Dedifferentiated amniotic fluid mesenchymal stem cell (primary cell): ENCODE measurements at regions not wholly inside any gene's neighbourhood (a gene's known extent, or its start where the extent isn't known, plus 50 kb on each side); places are given as distances from the start of the nearest gene placed in this dataset.
"Not testable (repeated sequence)": the region's sequence is repeated elsewhere in the genome, so short reads cannot be mapped to it uniquely, and the experiment has no call there.

ENCODE experiments used
- DNase-seq: peaks from one replicate; pipeline ENCODE4 v3.0.0-alpha.2; 2016; ENCODE audit errors: extremely low spot score

DNA sequence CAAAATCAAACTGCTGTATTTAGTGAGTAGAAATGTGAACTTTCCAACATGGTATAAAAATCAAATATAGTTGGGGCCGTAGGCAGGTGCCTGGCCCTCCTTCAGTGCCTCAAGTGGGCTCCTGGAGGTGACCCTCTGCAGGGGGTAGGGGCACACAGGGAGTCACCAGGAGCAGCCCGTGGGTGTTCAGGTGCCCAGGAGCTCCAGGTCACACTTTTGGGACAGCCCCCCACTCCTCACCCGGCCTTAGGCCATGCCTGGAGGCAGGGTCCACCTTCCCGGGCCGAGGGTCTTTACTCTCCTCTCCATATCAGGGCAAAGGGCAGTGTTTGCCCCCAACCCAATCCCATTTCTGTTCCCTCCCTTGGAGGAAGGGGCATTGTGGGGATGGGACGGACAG lies 108.0 kb upstream of the MTAP start:
- no peak for DNase-seq

DNA sequence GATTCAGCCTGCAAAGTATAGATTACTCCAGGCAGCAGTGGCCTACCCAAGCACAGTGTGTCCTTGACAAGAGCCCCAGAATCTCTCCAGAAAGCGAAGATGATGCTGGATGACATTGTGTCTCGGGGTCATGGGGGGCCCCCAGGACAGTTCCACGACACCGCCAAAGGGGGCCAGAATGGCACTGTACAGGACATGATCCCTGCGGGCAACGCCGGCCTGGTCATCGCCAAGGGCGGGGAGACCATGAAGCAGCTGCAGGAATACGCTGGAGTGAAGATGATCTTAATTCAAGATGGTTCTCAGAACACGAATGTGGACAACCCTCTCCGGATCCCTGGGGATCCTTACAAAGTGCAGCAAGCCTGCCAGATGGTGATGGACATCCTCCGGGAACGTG lies 107.0 kb upstream of the MTAP start:
- no peak for DNase-seq

DNA sequence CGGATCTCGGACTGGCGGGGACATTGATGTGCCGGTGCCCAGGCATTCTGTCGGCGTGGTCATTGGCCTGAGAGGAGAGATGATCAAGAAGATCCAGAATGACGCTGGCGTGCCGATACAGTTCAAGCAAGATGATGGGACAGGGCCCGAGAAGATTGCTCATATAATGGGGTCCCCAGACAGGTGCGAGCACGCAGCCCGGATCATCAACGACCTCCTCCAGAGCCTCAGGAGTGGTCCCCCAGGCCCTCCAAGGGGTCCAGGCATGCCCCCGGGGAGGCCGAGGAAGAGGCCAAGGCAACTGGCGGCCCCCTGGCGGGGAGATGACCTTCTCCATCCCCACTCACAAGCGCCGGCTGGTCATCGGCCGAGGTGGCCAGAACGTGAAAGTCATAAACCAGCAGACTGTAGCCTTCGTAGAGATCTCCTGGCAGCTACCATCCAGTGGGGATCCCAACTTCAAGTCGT lies 106.5 kb upstream of the MTAP start:
- no peak for DNase-seq

- DNase-seq = no peak
Observed at GRCh38 chr9:21696411-21696871, 106.0 kb upstream of the MTAP start.

DNA sequence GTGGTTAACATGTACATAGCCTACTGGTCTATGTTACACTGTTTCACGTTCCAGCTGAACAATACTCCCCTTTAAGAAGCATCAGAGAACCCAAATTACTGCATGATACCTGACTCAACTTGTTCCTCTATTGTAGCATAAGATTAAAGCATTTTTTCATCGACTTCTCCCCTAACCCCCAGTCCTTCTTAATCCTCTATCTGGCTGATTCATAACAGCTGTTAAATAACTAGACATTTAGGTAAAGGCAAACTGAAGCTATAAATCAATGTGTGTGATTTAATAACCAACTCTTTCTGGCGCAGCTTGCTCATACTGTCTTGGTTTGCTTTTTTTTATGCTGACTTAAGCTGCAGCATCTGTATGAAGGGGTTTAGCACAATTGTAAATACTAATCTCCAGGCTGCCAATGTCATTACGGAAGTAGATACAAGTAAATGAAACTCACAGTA lies 94.2 kb upstream of the MTAP start:
- no peak for DNase-seq

- no peak for DNase-seq
Observed at GRCh38 chr9:21708856-21709255, 93.6 kb upstream of the MTAP start.

DNA sequence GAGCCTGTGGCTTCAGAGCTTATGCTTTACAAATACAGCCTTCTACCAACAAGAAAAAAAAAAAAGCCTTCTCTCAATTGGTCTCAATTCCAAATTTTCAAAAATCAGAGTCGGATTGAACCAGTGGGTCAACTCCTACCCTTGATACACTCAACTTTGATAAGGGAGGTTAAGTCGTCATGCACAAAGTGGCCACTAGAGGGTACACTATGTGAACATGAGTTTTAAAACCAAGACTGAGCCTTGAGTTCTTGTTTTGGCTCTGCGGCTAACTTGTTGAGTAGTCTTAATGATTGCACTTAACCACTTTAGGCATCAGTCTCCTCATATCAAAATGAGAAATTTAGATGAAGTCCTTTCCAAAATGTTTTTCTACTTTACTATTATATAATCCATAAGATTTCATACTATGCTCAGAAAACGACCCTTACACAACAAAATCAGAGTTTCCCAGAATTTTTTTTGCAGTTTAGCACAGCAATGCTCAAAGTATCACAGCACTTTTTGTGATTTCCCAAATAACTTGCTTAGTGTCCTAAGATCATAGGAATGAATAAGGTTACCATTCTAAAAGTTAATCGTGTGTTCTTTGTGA lies 92.9 kb upstream of the MTAP start:
- DNase-seq = peak; percentile 36

DNA sequence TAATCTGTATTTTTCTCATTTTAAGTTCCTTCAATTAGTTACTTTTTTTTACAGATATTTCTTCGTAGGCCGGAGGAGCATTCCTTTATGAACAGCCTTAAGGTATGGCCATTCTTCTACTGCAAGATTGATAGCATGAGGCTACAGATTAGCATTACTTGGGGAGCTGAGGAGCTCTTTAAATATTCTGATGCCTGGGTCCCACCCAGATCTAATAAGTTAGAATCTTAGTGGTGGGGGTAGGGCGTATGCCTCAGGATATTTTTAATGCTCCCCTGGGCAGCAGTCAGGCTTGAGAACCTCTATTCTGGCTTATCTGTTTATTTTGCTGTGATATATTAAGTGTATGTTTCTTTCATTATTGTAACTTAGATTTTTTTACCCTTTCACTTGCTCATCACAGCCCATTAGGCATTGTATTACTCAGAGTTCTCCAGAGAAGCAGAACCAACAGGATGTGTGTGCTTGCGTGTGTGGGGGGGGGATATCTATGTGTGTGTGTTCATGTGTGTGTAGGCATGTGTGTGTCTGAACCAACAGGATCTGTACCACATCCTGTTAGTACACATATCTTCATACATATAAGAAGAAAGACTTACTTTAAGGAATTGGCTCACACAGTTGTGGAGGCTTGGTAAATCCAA lies 91.8 kb upstream of the MTAP start:
- DNase-seq = no peak

DNA sequence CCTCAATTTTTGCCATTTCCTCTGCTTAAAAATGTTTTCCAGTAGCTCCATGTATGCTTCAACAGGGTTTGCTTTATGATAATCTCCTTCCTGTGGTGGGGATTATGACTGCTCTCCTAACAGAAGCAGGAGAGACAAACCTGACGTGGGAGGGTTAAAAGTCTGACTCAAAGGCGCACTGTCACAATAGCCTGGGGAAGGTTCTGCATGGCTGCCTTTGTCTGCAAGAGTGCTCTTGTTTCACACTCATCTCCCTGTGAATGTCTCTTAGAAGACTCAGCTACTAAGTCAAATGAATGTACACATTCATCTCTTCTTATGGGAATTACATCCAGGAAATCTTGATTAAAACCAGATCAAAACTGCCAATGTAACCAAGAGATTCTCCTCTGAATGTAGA lies 90.9 kb upstream of the MTAP start:
- DNase-seq = no peak

GRCh38 chr9:21715408-21715807 lies 87.0 kb upstream of the MTAP start:
- DNase-seq = no peak

GRCh38 chr9:21720758-21721157 lies 81.7 kb upstream of the MTAP start:
- DNase-seq = no peak

DNA sequence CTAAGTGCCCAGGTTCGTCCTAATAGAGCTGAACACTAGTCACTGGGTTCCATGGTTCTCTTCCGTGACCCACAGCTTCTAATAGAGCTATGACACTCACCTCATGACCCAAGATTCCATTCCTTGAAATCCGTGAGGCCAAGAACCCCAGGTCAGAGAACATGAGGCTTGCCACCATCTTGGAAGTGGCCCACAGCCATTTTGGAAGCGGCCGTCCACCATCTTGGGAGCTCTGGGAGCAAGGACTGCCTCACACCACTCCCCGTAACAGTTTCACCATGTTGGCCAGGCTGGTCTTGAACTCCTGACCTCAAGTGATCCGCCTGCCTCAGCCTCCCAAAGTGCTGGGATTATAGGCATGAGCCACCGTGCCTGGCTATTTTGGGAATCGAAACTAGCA lies 75.0 kb upstream of the MTAP start:
- not testable (repeated sequence) for DNase-seq

- DNase-seq = peak; percentile 16
Observed at GRCh38 chr9:21728781-21729180, 73.7 kb upstream of the MTAP start.

GRCh38 chr9:21729648-21730047 lies 72.8 kb upstream of the MTAP start:
- DNase-seq = peak; percentile 32

GRCh38 chr9:21730899-21731298 lies 71.5 kb upstream of the MTAP start:
- no peak for DNase-seq

GRCh38 chr9:21741151-21741550 lies 61.3 kb upstream of the MTAP start:
- no peak for DNase-seq

DNA sequence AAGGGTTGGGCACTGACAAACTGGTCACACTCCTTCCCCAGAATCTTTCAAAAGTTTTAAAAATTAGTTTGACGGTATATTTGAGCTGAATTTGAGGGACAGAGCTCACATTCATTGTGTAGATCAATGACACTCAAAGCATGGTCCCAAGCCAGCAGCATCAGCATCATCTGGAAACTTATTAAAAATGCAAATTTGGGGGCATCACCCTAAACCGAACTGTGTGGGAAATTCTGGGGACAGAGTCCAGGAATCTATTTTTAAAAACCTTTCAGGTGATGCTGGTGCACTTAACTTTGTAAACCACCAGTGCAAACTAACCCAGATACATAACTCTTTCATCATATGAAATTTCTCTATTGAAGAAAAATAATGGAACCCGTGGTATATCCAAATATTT lies 58.1 kb upstream of the MTAP start:
- DNase-seq = no peak

DNA sequence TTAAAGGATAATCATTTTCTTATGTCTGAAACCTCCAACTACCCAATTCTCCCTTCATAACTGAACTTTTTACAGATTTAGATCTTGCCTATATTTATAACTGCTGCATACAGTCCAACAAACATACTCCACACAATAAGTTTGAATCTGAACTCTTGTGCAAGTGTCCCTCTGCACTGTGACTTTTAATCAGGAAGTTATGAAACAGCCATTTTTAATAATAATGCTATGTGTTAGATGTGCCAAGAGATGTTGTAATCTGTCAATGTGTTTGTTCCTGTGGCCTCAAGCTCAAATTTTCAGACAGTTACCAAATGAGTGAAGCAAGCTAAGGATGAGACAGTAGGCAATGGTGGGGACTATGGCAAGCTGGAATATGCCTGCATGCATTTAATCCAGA lies 57.6 kb upstream of the MTAP start:
- DNase-seq = no peak

DNA sequence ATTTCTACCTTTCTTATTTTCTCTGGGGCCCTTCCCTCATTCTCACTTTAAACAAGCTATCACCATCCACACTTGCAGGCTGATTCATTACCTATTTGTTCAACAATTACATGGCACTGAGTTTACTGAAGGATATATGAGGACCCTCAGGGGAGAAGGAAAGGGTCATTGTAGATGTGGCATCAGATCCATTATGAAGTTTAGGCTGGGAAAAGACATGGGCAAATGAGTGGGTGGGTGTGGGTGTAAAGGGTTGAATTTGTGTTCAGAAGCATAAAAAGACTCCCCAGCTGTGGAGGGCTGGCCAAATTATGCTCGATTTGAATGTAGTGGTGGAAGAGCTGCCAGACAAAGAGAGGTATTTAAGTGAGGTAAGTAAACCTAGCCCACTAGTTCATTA lies 55.9 kb upstream of the MTAP start:
- no peak for DNase-seq

DNA sequence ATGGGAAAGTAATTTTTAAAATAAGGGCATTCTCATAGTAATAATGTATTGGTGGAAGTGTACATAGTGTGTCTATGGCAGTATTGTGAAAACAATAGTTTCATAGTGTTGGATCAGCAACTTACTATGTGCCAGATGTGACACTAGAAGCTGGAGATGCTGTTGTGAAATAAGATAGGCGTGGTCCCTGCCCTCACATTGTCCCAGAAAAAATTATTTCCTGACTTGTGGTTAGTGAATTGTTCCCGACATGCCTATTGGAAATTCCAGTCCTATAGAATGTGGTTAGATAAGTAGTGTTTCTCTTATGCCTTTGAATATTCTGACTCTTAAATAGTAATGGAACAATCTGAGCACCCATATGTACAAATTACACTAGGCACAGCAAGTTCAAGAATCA lies 55.3 kb upstream of the MTAP start:
- peak; percentile 24 for DNase-seq

DNA sequence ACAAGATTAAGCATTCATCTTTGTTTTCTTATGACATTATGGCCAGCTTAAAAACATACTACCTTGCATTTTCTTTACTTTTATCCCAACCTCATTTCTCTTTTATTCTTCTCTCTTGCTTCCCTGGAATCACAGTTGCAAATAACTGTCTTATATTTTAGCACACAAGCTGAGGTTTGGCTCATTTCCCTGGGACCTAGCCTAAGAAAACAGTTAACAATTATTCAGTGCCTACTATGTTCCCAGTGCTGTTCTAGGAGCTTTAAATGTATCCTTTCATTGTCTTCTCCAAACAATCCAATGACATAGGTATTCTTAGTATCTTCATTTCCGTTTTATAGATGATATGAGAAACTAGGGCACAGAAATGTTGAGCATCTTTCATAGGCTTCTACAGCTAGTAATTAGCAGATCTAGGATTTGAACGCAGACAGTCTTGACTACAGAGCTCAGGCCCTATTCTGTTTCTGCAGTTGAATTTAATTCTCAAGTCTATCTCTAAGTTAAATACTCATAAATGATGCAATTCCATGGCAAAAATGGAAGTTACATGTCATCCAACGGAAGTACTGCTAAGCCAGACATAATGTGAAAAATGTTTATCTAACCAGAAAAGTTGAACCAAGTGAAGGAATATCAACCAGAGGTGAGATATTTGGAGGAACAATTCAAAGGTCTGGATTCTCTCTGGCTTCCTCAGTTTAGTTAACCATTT lies 52.3 kb upstream of the MTAP start:
- peak; percentile 18 for DNase-seq

DNA sequence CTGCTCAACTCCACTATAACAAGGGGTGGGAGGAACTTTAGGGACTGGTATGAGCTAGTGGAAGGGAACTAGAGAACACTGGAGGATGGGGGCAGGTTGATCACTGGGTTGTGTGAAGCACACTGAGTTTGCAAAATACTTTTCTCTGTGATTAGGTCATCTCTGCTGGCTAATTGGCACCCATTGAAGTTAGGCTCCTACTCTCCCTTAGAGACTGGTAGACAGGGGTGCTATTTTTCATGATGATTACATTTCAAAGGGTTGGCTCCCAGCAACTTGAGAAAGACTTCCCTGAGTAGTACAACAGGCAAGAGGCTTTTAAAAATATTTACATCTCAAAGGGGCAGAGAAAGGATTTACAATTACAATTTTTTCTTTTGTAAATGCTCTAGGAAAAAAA lies 50.4 kb upstream of the MTAP start:
- DNase-seq = no peak
